SU-DHL-6 (cell line): ENCODE measurements at regions not wholly inside any gene's neighbourhood (a gene's known extent, or its start where the extent isn't known, plus 50 kb on each side); places are given as distances from the start of the nearest gene placed in this dataset.

Source experiments
- H2AFZ ChIP-seq: fragments of 200-600 bp; sonication (generic); 2 replicates; pipeline ENCODE4 v1.6.1; 2014; ENCODE audit warnings: low read depth, mild to moderate bottlenecking, moderate library complexity, mixed read lengths, antibody characterized with exemption, low read length; ENCODE audit not compliant: severe bottlenecking
- H3F3A ChIP-seq: fragments of 200-600 bp; shearing (Covaris generic); 2 replicates; pipeline ENCODE4 v1.6.0; 2016; ENCODE audit warnings: antibody characterized with exemption, mild to moderate bottlenecking; ENCODE audit not compliant: insufficient read depth
- H3K27ac ChIP-seq: fragments of 200-600 bp; sonication (generic); 2 replicates; pipeline ENCODE4 v1.5.1; 2016; ENCODE audit warnings: low read depth, mild to moderate bottlenecking, low read length, moderate library complexity, mixed read lengths
- H3K27me3 ChIP-seq: fragments of 200-600 bp; sonication (generic), shearing (Covaris generic); 2 replicates; pipeline ENCODE4 v1.6.0; 2014; ENCODE audit warnings: mild to moderate bottlenecking, low read length
- H3K36me3 ChIP-seq: fragments of 200-600 bp; sonication (generic); 2 replicates; pipeline ENCODE4 v1.6.1; 2014; ENCODE audit warnings: mild to moderate bottlenecking, low read length, mixed read lengths
- H3K4me2 ChIP-seq: fragments of 300-600, 200-600 bp; shearing (Covaris generic), sonication (generic); 2 replicates; pipeline ENCODE4 v1.6.0; 2014; ENCODE audit warnings: low read length, low read depth, mild to moderate bottlenecking; ENCODE audit not compliant: poor library complexity, severe bottlenecking
- H3K4me3 ChIP-seq: fragments of 200-600 bp; sonication (generic); 2 replicates; pipeline ENCODE4 v1.5.1; 2014; ENCODE audit warnings: antibody characterized with exemption, low read length, mild to moderate bottlenecking, mixed read lengths; ENCODE audit not compliant: insufficient read depth, poor library complexity, severe bottlenecking
- H3K79me2 ChIP-seq: fragments of 200-600 bp; sonication (generic); 2 replicates; pipeline ENCODE4 v1.6.1; 2014; ENCODE audit warnings: mild to moderate bottlenecking, low read length, moderate library complexity; ENCODE audit not compliant: insufficient read depth
- H3K9ac ChIP-seq: fragments of 200-600 bp; sonication (generic); 2 replicates; pipeline ENCODE4 v1.7.0; 2014; ENCODE audit warnings: mild to moderate bottlenecking, low read length
- H3K9me2 ChIP-seq: fragments of 200-600 bp; sonication (generic); replicated peaks from 2 replicates; pipeline ENCODE4 v1.6.1; 2014; ENCODE audit warnings: low read length; ENCODE audit not compliant: insufficient read depth
- H3K9me3 ChIP-seq: fragments of 200-600 bp; sonication (generic); 2 replicates; pipeline ENCODE4 v1.6.1; 2014; ENCODE audit warnings: low read length, mixed read lengths; ENCODE audit not compliant: insufficient read depth
- H4K20me1 ChIP-seq: fragments of 200-600 bp; sonication (generic); 2 replicates; pipeline ENCODE4 v1.6.1; 2014; ENCODE audit warnings: low read depth, mild to moderate bottlenecking, antibody characterized with exemption, low read length, moderate library complexity, mixed read lengths
- CTCF ChIP-seq: fragments of 200-600 bp; sonication (generic); IDR thresholded peaks from one replicate; pipeline ENCODE4 v1.5.1; 2017; ENCODE audit warnings: antibody characterized with exemption, mild to moderate bottlenecking, low read length, moderate library complexity; ENCODE audit not compliant: insufficient read depth, poor library complexity, severe bottlenecking
- EZH2phosphoT487 ChIP-seq: fragments of 200-600 bp; sonication (generic), shearing (Covaris generic); conservative IDR thresholded peaks from 2 replicates; pipeline ENCODE4 v1.6.1; 2018; ENCODE audit warnings: mild to moderate bottlenecking, antibody characterized with exemption, low read length, moderate library complexity, mixed read lengths

DNA sequence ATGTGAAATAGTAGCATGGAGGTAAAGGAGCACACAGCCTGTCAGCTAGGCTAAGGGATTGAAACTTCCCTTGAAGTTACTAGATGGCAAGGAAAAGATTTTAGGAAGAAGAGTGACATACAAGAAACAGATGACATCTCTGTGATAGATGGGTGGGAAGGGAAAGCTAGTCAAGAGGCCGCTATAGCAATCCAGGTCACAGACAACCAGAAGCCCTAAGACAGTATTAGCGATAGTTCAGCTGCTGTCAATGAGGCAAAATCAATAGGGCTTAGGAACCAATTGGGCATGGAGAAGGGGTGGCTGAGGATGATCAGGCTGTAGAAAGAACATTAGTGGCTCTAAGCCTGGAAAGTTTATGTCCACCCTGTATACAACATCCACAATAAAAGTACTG, 111.1 kb downstream of the GLUL start:
- no peak overlapping the region for H3K4me3 ChIP-seq
- H3K79me2 ChIP-seq = no peaks in the 10 kb centered on the region
- no peaks in the 10 kb centered on the region for H3K36me3 ChIP-seq
- no peak for TF ChIP-seq EZH2phosphoT487
- TF ChIP-seq CTCF = no peak
- H3K27me3 ChIP-seq = no peaks in the 10 kb centered on the region
- no peaks in the 10 kb centered on the region for H3K9me2 ChIP-seq
- no peak overlapping the region for H3K27ac ChIP-seq
- H3K9ac ChIP-seq = no peak overlapping the region
- H4K20me1 ChIP-seq = no peaks in the 10 kb centered on the region
- H3K9me3 ChIP-seq = no peaks in the 10 kb centered on the region
- H2AFZ ChIP-seq = no peak overlapping the region
- no peaks in the 10 kb centered on the region for H3F3A ChIP-seq
- no peak overlapping the region for H3K4me2 ChIP-seq

GRCh38 chr1:182279724-182280503, 111.7 kb downstream of the GLUL start:
- H3K79me2 ChIP-seq = no peaks in the 10 kb centered on the region
- H2AFZ ChIP-seq = no peak overlapping the region
- no peak overlapping the region for H3K4me3 ChIP-seq
- H3K27me3 ChIP-seq = no peaks in the 10 kb centered on the region
- H3K9me3 ChIP-seq = no peaks in the 10 kb centered on the region
- H3K9me2 ChIP-seq = no peaks in the 10 kb centered on the region
- TF ChIP-seq CTCF (no peak), EZH2phosphoT487 (no peak)
- H3F3A ChIP-seq = no peaks in the 10 kb centered on the region
- no peak overlapping the region for H3K4me2 ChIP-seq
- H3K9ac ChIP-seq = no peak overlapping the region
- no peaks in the 10 kb centered on the region for H3K36me3 ChIP-seq
- no peaks in the 10 kb centered on the region for H4K20me1 ChIP-seq
- no peak overlapping the region for H3K27ac ChIP-seq

- H2AFZ ChIP-seq = no peak overlapping the region
- H3K4me3 ChIP-seq = no peak overlapping the region
- no peak overlapping the region for H3K4me2 ChIP-seq
- H3K79me2 ChIP-seq = no peaks in the 10 kb centered on the region
- no peaks in the 10 kb centered on the region for H3K36me3 ChIP-seq
- H3K27me3 ChIP-seq = no peaks in the 10 kb centered on the region
- H4K20me1 ChIP-seq = no peaks in the 10 kb centered on the region
- H3K9me2 ChIP-seq = no peaks in the 10 kb centered on the region
- H3F3A ChIP-seq = no peaks in the 10 kb centered on the region
- no peak overlapping the region for H3K9ac ChIP-seq
- no peaks in the 10 kb centered on the region for H3K9me3 ChIP-seq
- no peak for TF ChIP-seq EZH2phosphoT487
- no peak for TF ChIP-seq CTCF
- no peak overlapping the region for H3K27ac ChIP-seq
These were observed 112.3 kb downstream of the GLUL start for GRCh38 chr1:182279302-182279701.
